ENCODE measurements at regions not wholly inside any gene's neighbourhood (a gene's known extent, or its start where the extent isn't known, plus 50 kb on each side); places are given as distances from the start of the nearest gene placed in this dataset.

GRCh38 chr16:47886631-47887415 is 269.0 kb downstream of the ABCC12 start:
- TF ChIP-seq CTCF (IDR thresholded peaks at IDR 0.05) (no peak), POLR2AphosphoS5 (IDR thresholded peaks at IDR 0.05; ENCODE audit: low read depth, low read length) (no peak), TCF7L2 (IDR thresholded peaks at IDR 0.05; ENCODE audit: low read depth, low read length) (no peak), REST (IDR thresholded peaks at IDR 0.05; ENCODE audit: insufficient read depth in 1 of 2, low read depth in 2 of 2, low read length in 1 of 2) (no peak), SIN3A (IDR thresholded peaks at IDR 0.05; ENCODE audit: borderline replicate concordance, insufficient read depth, low read depth, low read length) (no peak)
